Osteocyte (in vitro differentiated cells): ENCODE measurements at regions not wholly inside any gene's neighbourhood (a gene's known extent, or its start where the extent isn't known, plus 50 kb on each side); places are given as distances from the start of the nearest gene placed in this dataset.
"Not testable (repeated sequence)": the region's sequence is repeated elsewhere in the genome, so short reads cannot be mapped to it uniquely, and the experiment has no call there.

Experiments used
- DNase-seq: peaks from one replicate; pipeline ENCODE4 v3.0.0; 2021; ENCODE audit warnings: mixed read lengths; ENCODE audit not compliant: unreplicated experiment; ENCODE audit errors: extremely low spot score
- H3K27ac Mint-ChIP-seq: one replicate; pipeline ENCODE4 v1.8.0; 2021; ENCODE audit warnings: mild to moderate bottlenecking, mixed read lengths; ENCODE audit not compliant: unreplicated experiment
- H3K27me3 Mint-ChIP-seq: one replicate; pipeline ENCODE4 v1.8.0; 2021; ENCODE audit warnings: mixed read lengths; ENCODE audit not compliant: unreplicated experiment
- H3K36me3 Mint-ChIP-seq: one replicate; pipeline ENCODE4 v1.8.0; 2021; ENCODE audit warnings: mixed read lengths; ENCODE audit not compliant: unreplicated experiment
- H3K4me1 Mint-ChIP-seq: one replicate; pipeline ENCODE4 v1.8.0; 2021; ENCODE audit warnings: mixed read lengths; ENCODE audit not compliant: unreplicated experiment
- H3K4me3 Mint-ChIP-seq: one replicate; pipeline ENCODE4 v1.8.0; 2021; ENCODE audit warnings: mild to moderate bottlenecking, moderate library complexity, mixed read lengths; ENCODE audit not compliant: unreplicated experiment
- H3K9me3 Mint-ChIP-seq: one replicate; pipeline ENCODE4 v1.8.0; 2021; ENCODE audit warnings: mixed read lengths; ENCODE audit not compliant: unreplicated experiment
- TF ChIP-seq, protein P1 (sequence below): fragments of 200-600 bp; sonication (generic); IDR thresholded peaks from 2 replicates; pipeline ENCODE4 v1.5.0; 2021; ENCODE audit warnings: antibody characterized with exemption, mild to moderate bottlenecking, moderate library complexity

DNA sequence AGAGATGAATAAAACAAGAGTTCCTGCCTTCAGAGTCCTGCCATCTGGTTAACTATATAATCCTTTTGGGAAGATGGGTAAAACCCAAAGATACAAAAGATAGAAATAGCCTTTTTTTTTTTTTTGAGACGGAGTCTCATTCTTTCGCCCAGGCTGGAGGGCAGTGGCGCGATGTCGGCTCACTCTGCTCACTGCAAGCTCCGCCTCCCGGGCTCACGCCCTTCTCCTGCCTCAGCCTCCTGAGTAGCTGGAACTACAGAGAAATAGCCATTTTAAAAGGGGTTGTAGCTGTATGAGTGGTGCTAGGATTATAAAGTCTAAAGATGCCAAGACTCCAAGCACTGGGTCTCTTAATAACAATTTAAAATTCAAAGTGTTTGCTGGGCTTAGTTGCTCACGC is 97.2 kb downstream of the KDR start:
- Mint-ChIP-seq H3K27ac (no peak overlapping the region), H3K9me3 (no peaks in the 10 kb centered on the region), H3K4me3 (no peak overlapping the region), H3K36me3 (no peaks in the 10 kb centered on the region), H3K27me3 (peaks cover 68% of the 10 kb centered on the region), H3K4me1 (no peaks in the 10 kb centered on the region)
- DNase-seq = no peak
- TF ChIP-seq, protein P1, sequence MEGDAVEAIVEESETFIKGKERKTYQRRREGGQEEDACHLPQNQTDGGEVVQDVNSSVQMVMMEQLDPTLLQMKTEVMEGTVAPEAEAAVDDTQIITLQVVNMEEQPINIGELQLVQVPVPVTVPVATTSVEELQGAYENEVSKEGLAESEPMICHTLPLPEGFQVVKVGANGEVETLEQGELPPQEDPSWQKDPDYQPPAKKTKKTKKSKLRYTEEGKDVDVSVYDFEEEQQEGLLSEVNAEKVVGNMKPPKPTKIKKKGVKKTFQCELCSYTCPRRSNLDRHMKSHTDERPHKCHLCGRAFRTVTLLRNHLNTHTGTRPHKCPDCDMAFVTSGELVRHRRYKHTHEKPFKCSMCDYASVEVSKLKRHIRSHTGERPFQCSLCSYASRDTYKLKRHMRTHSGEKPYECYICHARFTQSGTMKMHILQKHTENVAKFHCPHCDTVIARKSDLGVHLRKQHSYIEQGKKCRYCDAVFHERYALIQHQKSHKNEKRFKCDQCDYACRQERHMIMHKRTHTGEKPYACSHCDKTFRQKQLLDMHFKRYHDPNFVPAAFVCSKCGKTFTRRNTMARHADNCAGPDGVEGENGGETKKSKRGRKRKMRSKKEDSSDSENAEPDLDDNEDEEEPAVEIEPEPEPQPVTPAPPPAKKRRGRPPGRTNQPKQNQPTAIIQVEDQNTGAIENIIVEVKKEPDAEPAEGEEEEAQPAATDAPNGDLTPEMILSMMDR = no peak

DNA sequence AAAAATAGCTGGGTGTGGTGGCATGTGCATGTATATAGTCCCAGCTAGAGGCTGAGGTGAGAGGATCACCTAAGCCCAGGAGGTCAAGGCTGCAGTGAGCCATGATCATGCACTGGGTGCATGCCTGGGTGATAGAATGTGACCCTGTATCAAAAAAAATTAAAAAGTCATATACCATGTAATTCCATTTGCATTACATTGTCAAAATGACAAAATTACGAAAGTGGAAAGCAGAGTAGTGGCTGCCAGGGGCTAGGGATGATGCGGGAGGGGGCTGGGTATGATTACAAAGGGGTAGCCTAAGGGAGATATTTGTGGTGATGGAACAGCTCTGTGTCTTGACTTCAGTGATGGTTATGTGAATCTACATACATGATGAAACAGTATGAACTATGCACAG is 97.8 kb downstream of the KDR start:
- DNase-seq = no peak
- TF ChIP-seq, protein P1 = no peak
- Mint-ChIP-seq H3K27ac (no peak overlapping the region), H3K36me3 (no peaks in the 10 kb centered on the region), H3K4me1 (no peaks in the 10 kb centered on the region), H3K4me3 (no peak overlapping the region), H3K9me3 (no peaks in the 10 kb centered on the region), H3K27me3 (peaks cover 64% of the 10 kb centered on the region)

DNA sequence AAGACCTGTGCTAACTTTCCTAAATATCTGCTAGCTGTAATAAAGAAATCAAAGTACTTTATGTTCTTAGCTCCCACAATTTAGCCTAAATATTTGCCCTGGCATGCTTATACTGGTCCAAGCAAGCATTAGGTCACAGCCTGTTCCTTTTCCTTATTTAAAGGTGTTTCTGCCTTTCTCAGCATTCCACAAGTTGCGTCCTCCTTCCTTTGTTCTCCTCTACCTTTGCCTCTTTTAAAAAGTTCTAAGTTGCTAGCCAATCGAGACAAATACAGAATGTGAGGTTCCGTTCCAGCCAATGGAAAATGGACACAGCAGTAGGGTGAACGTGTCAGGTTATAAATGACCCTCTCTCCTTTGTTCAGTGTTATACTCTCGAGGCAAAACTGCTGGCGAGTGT is 99.9 kb downstream of the KDR start:
- peaks cover 48% of the 10 kb centered on the region for H3K27me3 Mint-ChIP-seq
- DNase-seq, H3K4me3 Mint-ChIP-seq, H3K9me3 Mint-ChIP-seq, H3K36me3 Mint-ChIP-seq, H3K27ac Mint-ChIP-seq, H3K4me1 Mint-ChIP-seq: not testable (repeated sequence)

DNA sequence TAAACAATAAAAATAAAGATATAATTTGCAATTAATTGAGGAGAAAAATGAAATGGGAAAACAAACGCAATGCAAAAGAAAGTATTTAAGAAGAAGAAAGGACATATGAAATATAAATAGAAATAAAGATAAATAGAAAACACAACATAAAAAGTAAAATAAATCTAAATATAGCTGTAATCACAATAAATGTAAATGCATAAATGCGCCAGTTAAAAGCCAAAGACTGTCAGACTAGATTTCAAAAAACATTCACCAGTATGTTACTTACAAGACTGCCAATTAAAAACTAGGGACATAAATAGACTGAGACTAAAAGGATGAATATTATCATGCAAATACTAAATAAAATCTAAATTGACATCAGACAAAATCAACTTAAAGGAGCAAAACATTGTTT is 102.4 kb downstream of the KDR start:
- H3K27me3 Mint-ChIP-seq = peaks cover 31% of the 10 kb centered on the region
- no peaks in the 10 kb centered on the region for H3K36me3 Mint-ChIP-seq
- H3K9me3 Mint-ChIP-seq = no peaks in the 10 kb centered on the region
- H3K4me3 Mint-ChIP-seq = no peak overlapping the region
- TF ChIP-seq, protein P1 = no peak
- H3K27ac Mint-ChIP-seq = no peak overlapping the region
- H3K4me1 Mint-ChIP-seq = peaks cover 4% of the 10 kb centered on the region
- DNase-seq = no peak

DNA sequence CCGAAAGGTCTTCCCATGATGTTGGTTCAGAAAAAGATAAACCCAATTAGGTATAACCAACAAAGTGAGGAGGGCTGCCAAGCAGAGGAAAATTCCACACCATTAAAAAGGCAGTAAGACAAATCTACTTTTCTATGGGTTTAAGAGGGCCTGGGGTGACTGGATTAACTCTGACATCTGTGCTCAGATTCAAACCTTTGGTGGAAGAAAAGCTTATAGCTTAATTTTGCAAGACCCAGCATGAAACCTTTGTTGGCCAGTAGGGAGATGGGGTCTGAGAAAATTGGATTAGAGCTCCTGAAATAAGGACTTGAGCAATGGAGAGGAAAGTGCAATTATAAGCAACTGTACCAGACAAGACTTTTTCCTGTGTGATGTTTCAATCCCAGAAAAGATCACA is 104.2 kb downstream of the KDR start:
- TF ChIP-seq, protein P1 = no peak
- Mint-ChIP-seq H3K4me3 (no peak overlapping the region), H3K27ac (no peak overlapping the region), H3K9me3 (no peaks in the 10 kb centered on the region), H3K36me3 (no peaks in the 10 kb centered on the region), H3K27me3 (peaks cover 20% of the 10 kb centered on the region), H3K4me1 (peaks cover 4% of the 10 kb centered on the region)
- no peak for DNase-seq

DNA sequence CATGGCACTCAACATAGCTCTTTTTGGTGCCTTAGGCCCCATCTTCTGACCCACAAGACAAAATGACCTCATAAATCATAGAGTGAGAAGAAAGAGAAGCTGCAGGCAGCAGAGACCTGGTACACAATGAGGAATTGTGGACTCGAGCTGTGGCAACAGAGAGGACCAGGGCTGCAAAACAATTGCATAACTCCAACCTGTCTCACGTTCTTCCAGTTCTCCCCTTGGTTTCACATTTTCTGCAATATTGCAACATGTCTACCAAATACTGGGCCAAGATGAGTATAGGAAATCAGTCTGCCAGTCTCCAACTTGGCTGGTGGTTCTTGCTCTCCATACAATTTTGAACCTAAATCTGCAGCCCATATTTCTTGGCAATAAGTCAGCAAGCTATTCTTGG is 105.3 kb downstream of the KDR start:
- TF ChIP-seq, protein P1 = no peak
- no peak for DNase-seq
- no peaks in the 10 kb centered on the region for H3K9me3 Mint-ChIP-seq
- H3K36me3 Mint-ChIP-seq = no peaks in the 10 kb centered on the region
- H3K4me1 Mint-ChIP-seq = peaks cover 4% of the 10 kb centered on the region
- H3K4me3 Mint-ChIP-seq = no peak overlapping the region
- peaks cover 12% of the 10 kb centered on the region for H3K27me3 Mint-ChIP-seq
- H3K27ac Mint-ChIP-seq = no peak overlapping the region
